ENCODE measurements at regions not wholly inside any gene's neighbourhood (a gene's known extent, or its start where the extent isn't known, plus 50 kb on each side); places are given as distances from the start of the nearest gene placed in this dataset.

- H3K4me3 ChIP-seq (ENCODE audit: low read depth, low read length) = no peak overlapping the region
- POLR2A ChIA-PET = no interaction called here
Measured at GRCh38 chr3:76624164-76624563, 415.7 kb upstream of the ROBO2 start.

DNA sequence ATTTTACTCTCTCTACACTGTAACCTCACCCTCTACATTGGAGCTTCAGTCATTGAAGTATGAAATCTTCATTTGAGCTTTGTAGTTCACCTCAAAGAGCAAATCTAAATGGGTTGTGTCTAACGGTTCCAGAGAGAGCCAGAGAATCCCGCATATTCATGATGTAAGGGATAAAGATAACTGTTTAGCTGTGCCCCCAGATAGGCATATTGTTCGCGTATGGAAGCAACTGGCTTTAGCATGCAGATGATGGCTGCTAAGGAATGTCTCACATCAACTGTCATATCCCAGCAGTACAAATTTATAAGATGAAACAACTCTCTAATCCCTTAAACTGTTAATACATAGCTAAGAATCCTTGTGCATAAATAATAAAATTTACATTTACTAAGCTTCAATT, 412.7 kb upstream of the ROBO2 start:
- H3K4me3 ChIP-seq (ENCODE audit: low read depth, low read length) = no peak overlapping the region
- ChIA-PET POLR2A (no interaction called here), CTCF (interaction anchor here (2.5 kb wide), 1 partner anchor 42 kb away, joined by 6 read pairs; no protein-coding TSS in a partner anchor)
- H3K27ac ChIP-seq (ENCODE audit: low read depth, low read length) = no peak overlapping the region
- H3K27me3 ChIP-seq (ENCODE audit: control insufficient read depth, insufficient read depth, low read length) = no peaks in the 10 kb centered on the region
- no peaks in the 10 kb centered on the region for H3K9me3 ChIP-seq (ENCODE audit: control insufficient read depth, insufficient read depth, low read length)
- no peak for DNase-seq (ENCODE audit: low read depth, low spot score)
- TF ChIP-seq CTCF (IDR thresholded peaks at IDR 0.05; ENCODE audit: low read depth, low read length) = no peak

More at GRCh38 chr3:76624164-76624563, 415.7 kb upstream of the ROBO2 start:
- no peak for TF ChIP-seq CTCF (IDR thresholded peaks at IDR 0.05; ENCODE audit: low read depth, low read length)
- DNase-seq (ENCODE audit: low read depth, low spot score) = no peak
- CTCF ChIA-PET = interaction anchor here (0.6 to 1.0 kb wide), 2 partner anchors 38 to 1070 kb away, joined by 3 to 5 read pairs; no protein-coding TSS in a partner anchor
- H3K27ac ChIP-seq (ENCODE audit: low read depth, low read length) = no peak overlapping the region
- H3K9me3 ChIP-seq (ENCODE audit: control insufficient read depth, insufficient read depth, low read length) = no peaks in the 10 kb centered on the region
- no peaks in the 10 kb centered on the region for H3K27me3 ChIP-seq (ENCODE audit: control insufficient read depth, insufficient read depth, low read length)

DNA sequence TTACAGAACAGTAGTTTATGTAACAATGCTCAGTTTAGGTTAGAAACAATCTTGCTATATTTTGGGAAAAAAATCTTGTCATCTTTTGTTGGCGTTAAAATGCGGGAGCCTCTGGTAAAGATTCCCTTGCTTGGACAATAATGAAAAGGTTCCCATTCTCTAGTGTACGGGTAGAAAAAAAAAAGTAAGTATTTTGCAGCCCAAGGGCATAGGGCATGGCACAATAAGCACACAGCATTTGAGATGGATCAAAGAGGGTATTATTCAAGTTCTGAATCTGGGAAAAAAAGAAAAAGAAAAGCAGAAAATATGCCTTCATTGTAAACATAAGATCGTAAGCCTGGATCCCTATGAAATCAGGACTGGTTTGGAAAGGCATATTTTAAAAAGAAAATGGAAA, 408.6 kb upstream of the ROBO2 start:
- ChIA-PET CTCF (no interaction called here), POLR2A (no interaction called here)
- no peak for TF ChIP-seq CTCF (IDR thresholded peaks at IDR 0.05; ENCODE audit: low read depth, low read length)
- Histone ChIP-seq H3K27ac (ENCODE audit: low read depth, low read length) (no peak overlapping the region), H3K27me3 (ENCODE audit: control insufficient read depth, insufficient read depth, low read length) (no peaks in the 10 kb centered on the region), H3K4me3 (ENCODE audit: low read depth, low read length) (no peak overlapping the region), H3K9me3 (ENCODE audit: control insufficient read depth, insufficient read depth, low read length) (no peaks in the 10 kb centered on the region)
- no peak for DNase-seq (ENCODE audit: low read depth, low spot score)

DNA sequence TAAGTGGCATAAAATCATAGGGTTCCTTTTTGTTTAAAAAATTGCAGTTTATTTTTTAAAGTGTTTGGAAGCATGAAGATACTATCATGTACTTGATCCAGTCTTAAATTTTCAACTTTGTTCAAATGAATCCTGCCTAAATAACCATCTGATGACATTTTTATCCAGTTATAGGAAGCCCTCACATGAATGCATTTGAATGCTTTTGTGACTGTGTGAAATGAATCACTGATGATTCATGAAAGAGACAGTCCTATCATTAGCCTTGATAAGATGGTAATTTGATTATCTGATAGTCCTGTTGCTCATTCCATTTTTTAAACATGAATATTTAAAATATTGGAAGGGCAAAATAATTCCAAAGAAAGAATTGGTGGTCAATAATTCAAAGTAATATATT, 401.9 kb upstream of the ROBO2 start:
- no peak for TF ChIP-seq CTCF (IDR thresholded peaks at IDR 0.05; ENCODE audit: low read depth, low read length)
- Histone ChIP-seq H3K27me3 (ENCODE audit: control insufficient read depth, insufficient read depth, low read length) (no peaks in the 10 kb centered on the region), H3K27ac (ENCODE audit: low read depth, low read length) (no peak overlapping the region), H3K9me3 (ENCODE audit: control insufficient read depth, insufficient read depth, low read length) (no peaks in the 10 kb centered on the region), H3K4me3 (ENCODE audit: low read depth, low read length) (no peak overlapping the region)
- ChIA-PET CTCF (no interaction called here), POLR2A (no interaction called here)
- DNase-seq (ENCODE audit: low read depth, low spot score) = no peak

DNA sequence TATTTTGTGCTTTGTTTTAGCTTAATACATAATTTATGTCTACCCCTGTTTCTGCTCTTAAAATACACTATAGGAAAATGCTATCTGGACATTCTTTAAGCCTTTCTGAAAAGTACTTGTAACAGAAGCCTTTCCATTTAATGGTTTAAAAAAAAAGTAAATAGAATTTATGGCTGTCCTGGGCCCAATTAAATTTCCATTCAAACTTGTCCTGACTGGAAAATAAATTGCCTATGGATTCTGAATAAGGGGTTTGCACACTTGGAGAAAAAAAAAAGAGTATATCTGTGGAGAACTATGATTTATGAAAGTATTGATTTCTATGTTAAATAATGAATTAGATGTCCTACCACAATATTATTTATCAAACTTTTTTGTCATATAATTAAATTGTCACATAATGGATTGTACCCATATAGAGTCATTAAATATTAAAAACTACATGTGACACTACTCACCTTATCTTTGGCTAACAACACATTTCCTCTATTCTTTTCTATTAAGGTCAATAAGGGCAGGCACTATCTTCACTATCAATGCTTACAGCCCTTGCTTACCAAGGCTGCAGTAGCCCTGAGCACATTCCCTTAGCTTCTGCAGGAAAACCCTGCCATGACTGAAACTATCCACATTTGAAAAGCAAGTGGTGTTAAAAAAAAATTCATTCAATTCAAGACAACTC, 396.1 kb upstream of the ROBO2 start:
- H3K27me3 ChIP-seq (ENCODE audit: control insufficient read depth, insufficient read depth, low read length) = no peaks in the 10 kb centered on the region
- no peaks in the 10 kb centered on the region for H3K9me3 ChIP-seq (ENCODE audit: control insufficient read depth, insufficient read depth, low read length)
- no peak overlapping the region for H3K27ac ChIP-seq (ENCODE audit: low read depth, low read length)
- H3K4me3 ChIP-seq (ENCODE audit: low read depth, low read length) = no peak overlapping the region
- CTCF ChIA-PET = no interaction called here
- no peak for DNase-seq (ENCODE audit: low read depth, low spot score)
- POLR2A ChIA-PET = no interaction called here
- TF ChIP-seq CTCF (IDR thresholded peaks at IDR 0.05; ENCODE audit: low read depth, low read length) = no peak
